ENCODE measurements at regions not wholly inside any gene's neighbourhood (a gene's known extent, or its start where the extent isn't known, plus 50 kb on each side); places are given as distances from the start of the nearest gene placed in this dataset.

GRCh38 chr12:58357511-58357910 lies 416.1 kb downstream of the ATP23 start:
- Histone ChIP-seq H3K9ac (ENCODE audit: low read length) (no peak overlapping the region), H3K4me1 (ENCODE audit: control insufficient read depth, insufficient read depth, low read length) (no peaks in the 10 kb centered on the region), H3K4me3 (ENCODE audit: low read length) (no peak overlapping the region), H3K27me3 (ENCODE audit: control insufficient read depth, insufficient read depth, low read length) (no peaks in the 10 kb centered on the region), H3K27ac (ENCODE audit: low read depth, low read length) (no peak overlapping the region), H3K36me3 (ENCODE audit: control insufficient read depth, insufficient read depth, low read length) (no peaks in the 10 kb centered on the region)

- H3K27ac ChIP-seq (ENCODE audit: low read depth, low read length) = no peak overlapping the region
- H3K27me3 ChIP-seq (ENCODE audit: control insufficient read depth, insufficient read depth, low read length) = no peaks in the 10 kb centered on the region
- H3K36me3 ChIP-seq (ENCODE audit: control insufficient read depth, insufficient read depth, low read length) = no peaks in the 10 kb centered on the region
- H3K4me1 ChIP-seq (ENCODE audit: control insufficient read depth, insufficient read depth, low read length) = no peaks in the 10 kb centered on the region
- no peak overlapping the region for H3K4me3 ChIP-seq (ENCODE audit: low read length)
- H3K9ac ChIP-seq (ENCODE audit: low read length) = no peak overlapping the region
Observed at GRCh38 chr12:58358369-58358768, 417.0 kb downstream of the ATP23 start.

GRCh38 chr12:58359084-58359483 lies 417.7 kb downstream of the ATP23 start:
- H3K36me3 ChIP-seq (ENCODE audit: control insufficient read depth, insufficient read depth, low read length) = no peaks in the 10 kb centered on the region
- no peaks in the 10 kb centered on the region for H3K27me3 ChIP-seq (ENCODE audit: control insufficient read depth, insufficient read depth, low read length)
- no peak overlapping the region for H3K27ac ChIP-seq (ENCODE audit: low read depth, low read length)
- H3K4me1 ChIP-seq (ENCODE audit: control insufficient read depth, insufficient read depth, low read length) = no peaks in the 10 kb centered on the region
- H3K9ac ChIP-seq (ENCODE audit: low read length) = no peak overlapping the region
- no peak overlapping the region for H3K4me3 ChIP-seq (ENCODE audit: low read length)

- H3K4me1 ChIP-seq (ENCODE audit: control insufficient read depth, insufficient read depth, low read length) = no peaks in the 10 kb centered on the region
- H3K9ac ChIP-seq (ENCODE audit: low read length) = no peak overlapping the region
- H3K4me3 ChIP-seq (ENCODE audit: low read length) = no peak overlapping the region
- no peaks in the 10 kb centered on the region for H3K36me3 ChIP-seq (ENCODE audit: control insufficient read depth, insufficient read depth, low read length)
- no peak overlapping the region for H3K27ac ChIP-seq (ENCODE audit: low read depth, low read length)
- no peaks in the 10 kb centered on the region for H3K27me3 ChIP-seq (ENCODE audit: control insufficient read depth, insufficient read depth, low read length)
Observed at GRCh38 chr12:58361056-58361455, 419.7 kb downstream of the ATP23 start.

- Histone ChIP-seq H3K36me3 (ENCODE audit: control insufficient read depth, insufficient read depth, low read length) (no peaks in the 10 kb centered on the region), H3K27ac (ENCODE audit: low read depth, low read length) (no peak overlapping the region), H3K4me3 (ENCODE audit: low read length) (no peak overlapping the region), H3K27me3 (ENCODE audit: control insufficient read depth, insufficient read depth, low read length) (no peaks in the 10 kb centered on the region), H3K4me1 (ENCODE audit: control insufficient read depth, insufficient read depth, low read length) (no peaks in the 10 kb centered on the region), H3K9ac (ENCODE audit: low read length) (no peak overlapping the region)
Observed at GRCh38 chr12:58363971-58364370, 422.6 kb downstream of the ATP23 start.

- Histone ChIP-seq H3K27me3 (ENCODE audit: control insufficient read depth, insufficient read depth, low read length) (no peaks in the 10 kb centered on the region), H3K27ac (ENCODE audit: low read depth, low read length) (no peak overlapping the region), H3K9ac (ENCODE audit: low read length) (no peak overlapping the region), H3K4me1 (ENCODE audit: control insufficient read depth, insufficient read depth, low read length) (no peaks in the 10 kb centered on the region), H3K36me3 (ENCODE audit: control insufficient read depth, insufficient read depth, low read length) (no peaks in the 10 kb centered on the region), H3K4me3 (ENCODE audit: low read length) (no peak overlapping the region)
Observed at GRCh38 chr12:58364389-58365086, 423.2 kb downstream of the ATP23 start.

- no peak overlapping the region for H3K27ac ChIP-seq (ENCODE audit: low read depth, low read length)
- no peaks in the 10 kb centered on the region for H3K36me3 ChIP-seq (ENCODE audit: control insufficient read depth, insufficient read depth, low read length)
- H3K9ac ChIP-seq (ENCODE audit: low read length) = no peak overlapping the region
- no peaks in the 10 kb centered on the region for H3K27me3 ChIP-seq (ENCODE audit: control insufficient read depth, insufficient read depth, low read length)
- H3K4me1 ChIP-seq (ENCODE audit: control insufficient read depth, insufficient read depth, low read length) = no peaks in the 10 kb centered on the region
- H3K4me3 ChIP-seq (ENCODE audit: low read length) = no peak overlapping the region
Observed at GRCh38 chr12:58365087-58365390, 423.7 kb downstream of the ATP23 start.

- H3K4me1 ChIP-seq (ENCODE audit: control insufficient read depth, insufficient read depth, low read length) = no peaks in the 10 kb centered on the region
- H3K27me3 ChIP-seq (ENCODE audit: control insufficient read depth, insufficient read depth, low read length) = no peaks in the 10 kb centered on the region
- H3K36me3 ChIP-seq (ENCODE audit: control insufficient read depth, insufficient read depth, low read length) = no peaks in the 10 kb centered on the region
Observed at GRCh38 chr12:58367041-58367440, 425.7 kb downstream of the ATP23 start.

GRCh38 chr12:58368001-58368400 lies 426.6 kb downstream of the ATP23 start:
- Histone ChIP-seq H3K4me1 (ENCODE audit: control insufficient read depth, insufficient read depth, low read length) (no peaks in the 10 kb centered on the region), H3K4me3 (ENCODE audit: low read length) (no peak overlapping the region), H3K36me3 (ENCODE audit: control insufficient read depth, insufficient read depth, low read length) (no peaks in the 10 kb centered on the region), H3K27ac (ENCODE audit: low read depth, low read length) (no peak overlapping the region), H3K9ac (ENCODE audit: low read length) (no peak overlapping the region), H3K27me3 (ENCODE audit: control insufficient read depth, insufficient read depth, low read length) (no peaks in the 10 kb centered on the region)

More at GRCh38 chr12:58367041-58367440, 425.7 kb downstream of the ATP23 start:
- Histone ChIP-seq H3K27ac (ENCODE audit: low read depth, low read length) (no peak overlapping the region), H3K9ac (ENCODE audit: low read length) (no peak overlapping the region), H3K4me3 (ENCODE audit: low read length) (no peak overlapping the region)

- Histone ChIP-seq H3K4me1 (ENCODE audit: control insufficient read depth, insufficient read depth, low read length) (no peaks in the 10 kb centered on the region), H3K36me3 (ENCODE audit: control insufficient read depth, insufficient read depth, low read length) (no peaks in the 10 kb centered on the region), H3K27ac (ENCODE audit: low read depth, low read length) (no peak overlapping the region), H3K27me3 (ENCODE audit: control insufficient read depth, insufficient read depth, low read length) (no peaks in the 10 kb centered on the region), H3K9ac (ENCODE audit: low read length) (no peak overlapping the region), H3K4me3 (ENCODE audit: low read length) (no peak overlapping the region)
Observed at GRCh38 chr12:58369576-58369975, 428.2 kb downstream of the ATP23 start.

GRCh38 chr12:58372298-58372697 lies 430.9 kb downstream of the ATP23 start:
- Histone ChIP-seq H3K27ac (ENCODE audit: low read depth, low read length) (no peak overlapping the region), H3K27me3 (ENCODE audit: control insufficient read depth, insufficient read depth, low read length) (no peaks in the 10 kb centered on the region), H3K9ac (ENCODE audit: low read length) (no peak overlapping the region), H3K36me3 (ENCODE audit: control insufficient read depth, insufficient read depth, low read length) (no peaks in the 10 kb centered on the region), H3K4me3 (ENCODE audit: low read length) (no peak overlapping the region), H3K4me1 (ENCODE audit: control insufficient read depth, insufficient read depth, low read length) (no peaks in the 10 kb centered on the region)

GRCh38 chr12:58378028-58378427 lies 436.7 kb downstream of the ATP23 start:
- H3K36me3 ChIP-seq (ENCODE audit: control insufficient read depth, insufficient read depth, low read length) = no peaks in the 10 kb centered on the region
- H3K27me3 ChIP-seq (ENCODE audit: control insufficient read depth, insufficient read depth, low read length) = no peaks in the 10 kb centered on the region
- no peak overlapping the region for H3K9ac ChIP-seq (ENCODE audit: low read length)
- no peaks in the 10 kb centered on the region for H3K4me1 ChIP-seq (ENCODE audit: control insufficient read depth, insufficient read depth, low read length)
- no peak overlapping the region for H3K27ac ChIP-seq (ENCODE audit: low read depth, low read length)
- H3K4me3 ChIP-seq (ENCODE audit: low read length) = no peak overlapping the region

- Histone ChIP-seq H3K4me1 (ENCODE audit: control insufficient read depth, insufficient read depth, low read length) (no peaks in the 10 kb centered on the region), H3K4me3 (ENCODE audit: low read length) (no peak overlapping the region), H3K36me3 (ENCODE audit: control insufficient read depth, insufficient read depth, low read length) (no peaks in the 10 kb centered on the region), H3K9ac (ENCODE audit: low read length) (no peak overlapping the region), H3K27ac (ENCODE audit: low read depth, low read length) (no peak overlapping the region), H3K27me3 (ENCODE audit: control insufficient read depth, insufficient read depth, low read length) (no peaks in the 10 kb centered on the region)
Observed at GRCh38 chr12:58381546-58381945, 440.2 kb downstream of the ATP23 start.
